Endothelial cell of umbilical vein (primary cell): ENCODE measurements at regions not wholly inside any gene's neighbourhood (a gene's known extent, or its start where the extent isn't known, plus 50 kb on each side); places are given as distances from the start of the nearest gene placed in this dataset.

Experiments used
- BruUV-seq: library from RNA; stranded (reverse); fragments of 400-500 nt; replicated peaks from 2 replicates; lab custom pipeline; 2021; lab: Mats Ljungman, UMichigan
- CTCF ChIA-PET: fragments of 300-600, 350-600 bp; sonication (Branson Sonifier 250); formaldehyde crosslinking; loops from one replicate; lab custom pipeline; 2021; ENCODE audit warnings: antibody characterized with exemption, inconsistent platforms; lab: Charles Lee
- POLR2A ChIA-PET: fragments of 300-600, 350-600 bp; sonication (Branson Sonifier 250); formaldehyde crosslinking; loops from one replicate; lab custom pipeline; 2021; ENCODE audit warnings: antibody characterized with exemption, inconsistent platforms; lab: Charles Lee
- DNase-seq: peaks from one replicate; pipeline ENCODE4 v3.0.0-alpha.2; 2011; ENCODE audit warnings: low read depth, low spot score
- FAIRE-seq: peaks from 2 replicates; lab custom pipeline; 2011; peaks lifted over from hg19 to GRCh38; lab: Jason Lieb, UNC
- H2AFZ ChIP-seq: 2 replicates; pipeline ENCODE4 v1.6.0; 2012; ENCODE audit warnings: low read depth, low read length, control low read depth, inconsistent platforms
- H3K27ac ChIP-seq: 2 replicates; pipeline ENCODE4 v1.5.1; 2011; ENCODE audit warnings: low read depth, mild to moderate bottlenecking, control low read depth, low read length, moderate library complexity; ENCODE audit not compliant: insufficient read depth
- H3K27me3 ChIP-seq, 2 experiments: 2 replicates each; pipeline versions ENCODE4 v1.6.0 to v1.6.1; 2011; ENCODE audit warnings: low read length in 2 of 2, mixed read lengths in 1 of 2; ENCODE audit not compliant: control insufficient read depth in 2 of 2, insufficient read depth in 2 of 2
- H3K36me3 ChIP-seq, 2 experiments: 2 replicates in 1 of 2; 3 replicates in 1 of 2; pipeline ENCODE4 v1.5.1; 2011; ENCODE audit warnings: low read length in 2 of 2, mild to moderate bottlenecking in 1 of 2, moderate library complexity in 1 of 2; ENCODE audit not compliant: control insufficient read depth in 2 of 2, insufficient read depth in 2 of 2; ENCODE audit errors: extremely low read depth in 1 of 2
- H3K4me1 ChIP-seq: 3 replicates; pipeline ENCODE4 v1.5.1; 2011; ENCODE audit warnings: mild to moderate bottlenecking, low read length; ENCODE audit not compliant: control insufficient read depth, insufficient read depth; ENCODE audit errors: extremely low read depth
- H3K4me2 ChIP-seq: 2 replicates; pipeline ENCODE4 v1.6.1; 2011; ENCODE audit warnings: low read length, control low read depth, mixed read lengths; ENCODE audit not compliant: insufficient read depth
- H3K4me3 ChIP-seq, 3 experiments: fragments of 200-600 bp in 1 of 3; sonication (generic), shearing (Covaris generic) in 1 of 3; replicated peaks in 1 of 3; 2 replicates each; pipeline ENCODE4 v1.5.1; 2011 to 2016; ENCODE audit warnings: control low read depth in 3 of 3, low read length in 3 of 3, mild to moderate bottlenecking in 2 of 3, inconsistent platforms in 1 of 3, low read depth in 1 of 3, moderate library complexity in 1 of 3; ENCODE audit not compliant: insufficient read depth in 1 of 3
- H3K79me2 ChIP-seq: 2 replicates; pipeline ENCODE4 v1.6.0; 2012; ENCODE audit warnings: low read length, inconsistent platforms; ENCODE audit not compliant: control insufficient read depth, insufficient read depth
- H3K9ac ChIP-seq: replicated peaks from 2 replicates; pipeline ENCODE3; 2011; ENCODE audit warnings: low read length, control low read depth; ENCODE audit not compliant: insufficient read depth; ENCODE audit errors: extremely low read depth
- H3K9me1 ChIP-seq: replicated peaks from 3 replicates; pipeline ENCODE4 v1.6.0; 2011; ENCODE audit warnings: mild to moderate bottlenecking, low read length; ENCODE audit not compliant: control insufficient read depth, insufficient read depth; ENCODE audit errors: extremely low read depth
- H3K9me3 ChIP-seq: replicated peaks from 2 replicates; pipeline ENCODE4 v1.5.1; 2012; ENCODE audit warnings: low read length, inconsistent platforms; ENCODE audit not compliant: control insufficient read depth, insufficient read depth
- H4K20me1 ChIP-seq: replicated peaks from 2 replicates; pipeline ENCODE3; 2011; ENCODE audit warnings: mild to moderate bottlenecking, low read length; ENCODE audit not compliant: control insufficient read depth, insufficient read depth; ENCODE audit errors: extremely low read depth
- CTCF ChIP-seq, 2 donors: IDR thresholded peaks; 1 replicate in 1 of 2; 2 replicates in 1 of 2; pipeline ENCODE4 v1.5.1; 2011; ENCODE audit warnings: low read length in 2 of 2, mild to moderate bottlenecking in 2 of 2, moderate library complexity in 2 of 2, control low read depth in 1 of 2, inconsistent platforms in 1 of 2, low read depth in 1 of 2; ENCODE audit not compliant: insufficient read depth in 1 of 2; ENCODE audit errors: extremely low read depth in 1 of 2
- EZH2 ChIP-seq: IDR thresholded peaks from 2 replicates; pipeline ENCODE4 v1.6.1; 2012; ENCODE audit warnings: borderline replicate concordance, low read depth, mild to moderate bottlenecking, moderate library complexity, low read length, inconsistent platforms; ENCODE audit not compliant: severe bottlenecking
- FOS ChIP-seq: IDR thresholded peaks from 2 replicates; pipeline ENCODE4 v1.6.1; 2011; ENCODE audit warnings: mild to moderate bottlenecking, low read length, moderate library complexity, borderline replicate concordance; ENCODE audit not compliant: insufficient read depth
- GATA2 ChIP-seq: IDR thresholded peaks from 2 replicates; pipeline ENCODE4 v1.7.0; 2011; ENCODE audit warnings: low read depth, mild to moderate bottlenecking, moderate library complexity, mixed read lengths, low read length; ENCODE audit not compliant: insufficient read length, insufficient read depth
- JUN ChIP-seq: IDR thresholded peaks from 2 replicates; pipeline ENCODE4 v1.6.1; 2011; ENCODE audit warnings: borderline replicate concordance, low read depth; ENCODE audit not compliant: insufficient read length, insufficient read depth
- MAX ChIP-seq: IDR thresholded peaks from 2 replicates; pipeline ENCODE4 v1.6.1; 2011; ENCODE audit not compliant: insufficient read depth, insufficient read length
- MYC ChIP-seq: IDR thresholded peaks from one replicate; pipeline ENCODE4 v1.6.1; 2011; ENCODE audit warnings: mild to moderate bottlenecking, low read depth, low read length
- POLR2A ChIP-seq: IDR thresholded peaks from 2 replicates; pipeline ENCODE4 v1.6.1; 2012; ENCODE audit warnings: low read depth, mild to moderate bottlenecking, control low read depth, low read length
- POLR2AphosphoS5 ChIP-seq: IDR thresholded peaks from 2 replicates; pipeline ENCODE4 v1.6.1; 2012; ENCODE audit warnings: low read depth, mild to moderate bottlenecking, control low read depth, low read length, moderate library complexity; ENCODE audit not compliant: insufficient read depth
- dilution Hi-C: fragments of 300-500 bp; cut with MboI; formaldehyde crosslinking; loops from one replicate; pipeline ENCODE4 v1.15.0; 2019; ENCODE audit warnings: low sequenced_read_pairs; ENCODE audit not compliant: extremely low pct_ligation_motif_present
- intact Hi-C: fragments of 100-400 bp; cut with micrococcal nuclease; formaldehyde crosslinking; loops from one replicate; pipeline ENCODE4 v1.10.0; 2022

- H3K79me2 ChIP-seq: no peaks in the 10 kb centered on the region
- no peak overlapping the region for H3K4me2 ChIP-seq
- no peak overlapping the region for H3K27ac ChIP-seq
- no peak overlapping the region for H3K9ac ChIP-seq
- peaks cover 7% of the 10 kb centered on the region for H3K9me3 ChIP-seq
- TF ChIP-seq JUN (no peak), MAX (no peak), MYC (no peak), POLR2AphosphoS5 (no peak), FOS (no peak), GATA2 (no peak), EZH2 (no peak), POLR2A (no peak), CTCF (IDR thresholded peaks at IDR 0.05; ENCODE audit: extremely low read depth in 1 of 2, insufficient read depth in 1 of 2, low read depth in 1 of 2, low read length in 2 of 2) (no peak)
- dilution Hi-C loops: no loop called here
- no peaks in the 10 kb centered on the region for H3K4me1 ChIP-seq
- H3K9me1 ChIP-seq: no peaks in the 10 kb centered on the region
- ChIA-PET CTCF (no interaction called here), POLR2A (no interaction called here)
- no peaks in the 10 kb centered on the region for H4K20me1 ChIP-seq
- no peaks in the 10 kb centered on the region for H3K27me3 ChIP-seq
- H2AFZ ChIP-seq: no peak overlapping the region
- intact Hi-C loops: loop anchor here (5.0 kb wide), 1 partner anchor 584 kb away; no protein-coding TSS in a partner anchor
- FAIRE-seq (no peak), DNase-seq (no peak)
- no TSS peak for BruUV-seq
- no peaks in the 10 kb centered on the region for H3K36me3 ChIP-seq
- no peak overlapping the region for H3K4me3 ChIP-seq
Observed at GRCh38 chr2:5946225-5947115, 254.3 kb downstream of the SOX11 start.
